H9 (cell line): ENCODE measurements at regions not wholly inside any gene's neighbourhood (a gene's known extent, or its start where the extent isn't known, plus 50 kb on each side); places are given as distances from the start of the nearest gene placed in this dataset.

Experiments used
- DNase-seq: peaks from one replicate; pipeline ENCODE4 v3.0.0-alpha.2; 2017
- H2AFZ ChIP-seq: one replicate; pipeline ENCODE4 v1.6.1; 2013; ENCODE audit warnings: mild to moderate bottlenecking, low read length, control low read depth, moderate library complexity
- H2AK5ac ChIP-seq: 2 replicates; pipeline ENCODE4 v1.6.1; 2013; ENCODE audit warnings: low read length, control low read depth, mixed read lengths; ENCODE audit not compliant: insufficient read length
- H2BK120ac ChIP-seq: one replicate; pipeline ENCODE4 v1.6.1; 2013; ENCODE audit warnings: low read depth, mild to moderate bottlenecking, low read length, control low read depth, inconsistent platforms; ENCODE audit not compliant: poor library complexity, severe bottlenecking
- H2BK12ac ChIP-seq: 2 replicates; pipeline ENCODE4 v1.6.1; 2013; ENCODE audit warnings: low read length, control low read depth, mixed read lengths, low read depth; ENCODE audit not compliant: insufficient read length
- H2BK15ac ChIP-seq: 2 replicates; pipeline ENCODE4 v1.6.1; 2013; ENCODE audit warnings: low read depth, low read length, control low read depth
- H2BK20ac ChIP-seq: one replicate; pipeline ENCODE4 v1.6.1; 2013; ENCODE audit warnings: low read depth, mild to moderate bottlenecking, low read length, control low read depth, inconsistent platforms; ENCODE audit not compliant: poor library complexity, severe bottlenecking
- H2BK5ac ChIP-seq: 2 replicates; pipeline ENCODE4 v1.6.1; 2013; ENCODE audit warnings: low read length, control low read depth, mixed read lengths; ENCODE audit not compliant: insufficient read length
- H3K14ac ChIP-seq: 2 replicates; pipeline ENCODE4 v1.6.1; 2013; ENCODE audit warnings: low read length, control low read depth; ENCODE audit not compliant: insufficient read depth
- H3K18ac ChIP-seq: 2 replicates; pipeline ENCODE4 v1.6.1; 2013; ENCODE audit warnings: low read depth, mild to moderate bottlenecking, mixed read lengths, low read length, control low read depth; ENCODE audit not compliant: insufficient read length
- H3K23ac ChIP-seq: 2 replicates; pipeline ENCODE4 v1.6.1; 2013; ENCODE audit warnings: low read length, control low read depth, mixed read lengths, low read depth; ENCODE audit not compliant: insufficient read length
- H3K23me2 ChIP-seq: 2 replicates; pipeline ENCODE4 v1.6.1; 2013; ENCODE audit warnings: low read depth, mild to moderate bottlenecking, mixed read lengths, low read length, control low read depth; ENCODE audit not compliant: insufficient read length, poor library complexity, severe bottlenecking
- H3K27ac ChIP-seq: 2 replicates; pipeline ENCODE4 v1.5.1; 2013; ENCODE audit warnings: low read length, control low read depth, mixed read lengths, low read depth; ENCODE audit not compliant: insufficient read length
- H3K27me3 ChIP-seq: 2 replicates; pipeline ENCODE4 v1.6.1; 2013; ENCODE audit warnings: low read length, control low read depth, inconsistent platforms; ENCODE audit not compliant: insufficient read depth
- H3K4ac ChIP-seq: 2 replicates; pipeline ENCODE4 v1.6.1; 2013; ENCODE audit warnings: low read depth, mild to moderate bottlenecking, control low read depth, inconsistent platforms, low read length, moderate library complexity
- H3K4me1 ChIP-seq: 2 replicates; pipeline ENCODE4 v1.6.1; 2013; ENCODE audit warnings: low read length, control low read depth, inconsistent platforms; ENCODE audit not compliant: insufficient read depth
- H3K4me2 ChIP-seq: 2 replicates; pipeline ENCODE4 v1.6.1; 2013; ENCODE audit warnings: low read length, control low read depth, mixed read lengths; ENCODE audit not compliant: insufficient read length, insufficient read depth
- H3K56ac ChIP-seq: 2 replicates; pipeline ENCODE4 v1.6.1; 2013; ENCODE audit warnings: low read depth, mild to moderate bottlenecking, mixed read lengths, low read length, control low read depth; ENCODE audit not compliant: insufficient read length
- H3K79me1 ChIP-seq: 2 replicates; pipeline ENCODE4 v1.6.1; 2013; ENCODE audit warnings: low read depth, mild to moderate bottlenecking, moderate library complexity, low read length, control low read depth, inconsistent platforms; ENCODE audit not compliant: insufficient read depth, poor library complexity, severe bottlenecking
- H3K79me2 ChIP-seq: 2 replicates; pipeline ENCODE4 v1.6.1; 2013; ENCODE audit warnings: low read length, control low read depth, inconsistent platforms; ENCODE audit not compliant: insufficient read depth
- H3K9ac ChIP-seq: 2 replicates; pipeline ENCODE4 v1.6.1; 2013; ENCODE audit warnings: low read length, control low read depth, mixed read lengths; ENCODE audit not compliant: insufficient read length; ENCODE audit errors: extremely low read depth
- H3K9me3 ChIP-seq: one replicate; pipeline ENCODE4 v1.6.1; 2013; ENCODE audit warnings: low read depth, low read length, inconsistent platforms; ENCODE audit not compliant: control insufficient read depth
- H3T11ph ChIP-seq: one replicate; pipeline ENCODE4 v1.6.1; 2013; ENCODE audit warnings: mild to moderate bottlenecking, low read length, control low read depth, inconsistent platforms
- H4K20me1 ChIP-seq: one replicate; pipeline ENCODE4 v1.6.1; 2013; ENCODE audit not compliant: control insufficient read depth, insufficient read length, insufficient read depth
- H4K5ac ChIP-seq: 2 replicates; pipeline ENCODE4 v1.6.1; 2013; ENCODE audit warnings: low read depth, mild to moderate bottlenecking, mixed read lengths, low read length, control low read depth; ENCODE audit not compliant: insufficient read length
- H4K8ac ChIP-seq: replicated peaks from 2 replicates; pipeline ENCODE4 v1.6.1; 2013; ENCODE audit warnings: low read length, control low read depth, mixed read lengths, low read depth; ENCODE audit not compliant: insufficient read length
- H4K91ac ChIP-seq: 2 replicates; pipeline ENCODE4 v1.6.1; 2013; ENCODE audit warnings: low read depth, mild to moderate bottlenecking, moderate library complexity, mixed read lengths, low read length, control low read depth; ENCODE audit not compliant: insufficient read length
- H3K27ac Mint-ChIP-seq, 3 experiments: 2 replicates in 2 of 3; 3 replicates in 1 of 3; pipeline ENCODE4 v1.8.0; 2020 to 2021; ENCODE audit warnings: mixed read lengths in 3 of 3, mild to moderate bottlenecking in 1 of 3, moderate library complexity in 1 of 3
- H3K27me3 Mint-ChIP-seq: 2 replicates; pipeline ENCODE4 v1.8.0; 2021; ENCODE audit warnings: low read depth, mild to moderate bottlenecking, moderate library complexity, mixed read lengths
- H3K36me3 Mint-ChIP-seq, 3 experiments: 2 replicates in 2 of 3; 3 replicates in 1 of 3; pipeline ENCODE4 v1.8.0; 2020 to 2021; ENCODE audit warnings: low read depth in 3 of 3, mixed read lengths in 3 of 3; ENCODE audit not compliant: insufficient read depth in 1 of 3
- H3K4me1 Mint-ChIP-seq, 2 experiments: 2 replicates each; pipeline ENCODE4 v1.8.0; 2020; ENCODE audit warnings: mixed read lengths in 2 of 2
- H3K4me3 Mint-ChIP-seq, 2 experiments: 2 replicates in 1 of 2; 3 replicates in 1 of 2; pipeline ENCODE4 v1.8.0; 2020 to 2021; ENCODE audit warnings: mild to moderate bottlenecking in 2 of 2, mixed read lengths in 2 of 2, moderate library complexity in 1 of 2
- H3K9me3 Mint-ChIP-seq, 2 experiments: 2 replicates in 1 of 2; 3 replicates in 1 of 2; pipeline ENCODE4 v1.8.0; 2020; ENCODE audit warnings: mild to moderate bottlenecking in 2 of 2, mixed read lengths in 2 of 2, moderate library complexity in 1 of 2
- TF ChIP-seq, protein P1 (sequence below): fragments of 200-600 bp; sonication (generic); conservative IDR thresholded peaks from 3 replicates; pipeline ENCODE4 v1.8.0; 2021; ENCODE audit warnings: antibody characterized with exemption, mild to moderate bottlenecking

DNA sequence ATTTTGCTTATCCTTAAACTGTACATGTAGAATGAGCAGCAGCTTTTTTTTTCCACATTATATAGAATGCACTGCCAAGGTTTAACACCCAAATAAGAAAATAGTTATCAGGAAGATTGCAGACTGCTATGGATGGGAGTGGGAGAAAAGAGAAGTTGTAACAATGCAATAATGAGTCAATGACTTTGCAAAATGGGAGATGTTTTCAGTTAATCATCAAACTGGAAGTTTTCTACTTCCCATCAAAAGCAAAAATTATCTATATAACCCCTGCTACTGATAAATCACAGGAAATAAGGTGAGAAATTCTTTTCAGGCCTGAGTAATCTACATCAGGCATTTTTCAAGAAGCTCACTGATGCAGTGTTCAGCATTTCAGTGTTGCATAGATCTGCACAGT lies 309.1 kb downstream of the GXYLT1 start:
- no peak overlapping the region for H4K5ac ChIP-seq
- no peaks in the 10 kb centered on the region for H3K79me2 ChIP-seq
- no peak overlapping the region for H3K56ac ChIP-seq
- H2AFZ ChIP-seq, result no peak overlapping the region
- no peak overlapping the region for H2BK15ac ChIP-seq
- no peaks in the 10 kb centered on the region for H3K23me2 ChIP-seq
- H3K4me3 Mint-ChIP-seq, result no peak overlapping the region
- DNase-seq, result no peak
- no peak overlapping the region for H3K27ac ChIP-seq
- no peaks in the 10 kb centered on the region for H3K9me3 Mint-ChIP-seq
- H3K4me1 Mint-ChIP-seq, result no peaks in the 10 kb centered on the region
- H4K20me1 ChIP-seq, result no peaks in the 10 kb centered on the region
- no peak overlapping the region for H3K27ac Mint-ChIP-seq
- H3K9me3 ChIP-seq, result no peaks in the 10 kb centered on the region
- TF ChIP-seq, protein P1, sequence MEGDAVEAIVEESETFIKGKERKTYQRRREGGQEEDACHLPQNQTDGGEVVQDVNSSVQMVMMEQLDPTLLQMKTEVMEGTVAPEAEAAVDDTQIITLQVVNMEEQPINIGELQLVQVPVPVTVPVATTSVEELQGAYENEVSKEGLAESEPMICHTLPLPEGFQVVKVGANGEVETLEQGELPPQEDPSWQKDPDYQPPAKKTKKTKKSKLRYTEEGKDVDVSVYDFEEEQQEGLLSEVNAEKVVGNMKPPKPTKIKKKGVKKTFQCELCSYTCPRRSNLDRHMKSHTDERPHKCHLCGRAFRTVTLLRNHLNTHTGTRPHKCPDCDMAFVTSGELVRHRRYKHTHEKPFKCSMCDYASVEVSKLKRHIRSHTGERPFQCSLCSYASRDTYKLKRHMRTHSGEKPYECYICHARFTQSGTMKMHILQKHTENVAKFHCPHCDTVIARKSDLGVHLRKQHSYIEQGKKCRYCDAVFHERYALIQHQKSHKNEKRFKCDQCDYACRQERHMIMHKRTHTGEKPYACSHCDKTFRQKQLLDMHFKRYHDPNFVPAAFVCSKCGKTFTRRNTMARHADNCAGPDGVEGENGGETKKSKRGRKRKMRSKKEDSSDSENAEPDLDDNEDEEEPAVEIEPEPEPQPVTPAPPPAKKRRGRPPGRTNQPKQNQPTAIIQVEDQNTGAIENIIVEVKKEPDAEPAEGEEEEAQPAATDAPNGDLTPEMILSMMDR, result no peak
- H2BK120ac ChIP-seq, result no peak overlapping the region
- no peaks in the 10 kb centered on the region for H3K36me3 Mint-ChIP-seq
- no peak overlapping the region for H3K4me2 ChIP-seq
- no peaks in the 10 kb centered on the region; the same call in 1 of the 2 replicates for H3K27me3 ChIP-seq
- no peak overlapping the region for H3K18ac ChIP-seq
- no peak overlapping the region for H2AK5ac ChIP-seq
- no peak overlapping the region for H3K9ac ChIP-seq
- H2BK12ac ChIP-seq, result no peak overlapping the region
- no peaks in the 10 kb centered on the region for H3K79me1 ChIP-seq
- no peaks in the 10 kb centered on the region; the same call in 1 of the 2 replicates for H3K27me3 Mint-ChIP-seq
- H4K8ac ChIP-seq, result no peak overlapping the region
- no peak overlapping the region for H2BK5ac ChIP-seq
- no peak overlapping the region for H3K4ac ChIP-seq
- H3K4me1 ChIP-seq, result no peaks in the 10 kb centered on the region
- H3T11ph ChIP-seq, result no peak overlapping the region
- no peak overlapping the region for H3K23ac ChIP-seq
- H3K14ac ChIP-seq, result no peak overlapping the region
- no peak overlapping the region for H4K91ac ChIP-seq
- H2BK20ac ChIP-seq, result no peak overlapping the region
